ENCODE measurements at regions not wholly inside any gene's neighbourhood (a gene's known extent, or its start where the extent isn't known, plus 50 kb on each side); places are given as distances from the start of the nearest gene placed in this dataset.
"Not testable (repeated sequence)": the region's sequence is repeated elsewhere in the genome, so short reads cannot be mapped to it uniquely, and the experiment has no call there.

DNA sequence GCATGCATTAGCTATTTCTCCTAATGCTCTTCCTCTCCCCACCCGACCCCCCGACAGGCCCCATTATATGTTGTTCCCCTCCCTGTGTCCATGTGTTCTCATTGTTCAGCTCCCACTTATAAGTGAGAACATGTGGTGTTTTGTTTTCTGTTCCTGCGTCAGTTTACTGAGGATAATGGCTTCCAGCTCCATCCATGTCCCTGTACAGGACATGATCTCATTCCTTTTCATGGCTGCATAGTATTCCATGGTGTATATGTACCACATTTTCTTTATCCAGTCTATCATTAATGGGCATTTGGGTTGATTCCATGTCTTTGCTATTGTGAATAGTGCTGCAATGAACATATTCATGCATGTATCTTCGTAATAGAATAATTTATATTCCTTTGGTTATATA, 116.1 kb upstream of the PREP start:
- DNase-seq; H3K4me1 Mint-ChIP-seq; H3K36me3 Mint-ChIP-seq; H3K9me3 Mint-ChIP-seq; H3K27ac Mint-ChIP-seq; ATAC-seq (ENCODE audit: low read depth); H3K4me3 Mint-ChIP-seq; POLR2A ChIA-PET: not testable (repeated sequence)
- peaks cover 19% of the 10 kb centered on the region for H3K27me3 Mint-ChIP-seq

DNA sequence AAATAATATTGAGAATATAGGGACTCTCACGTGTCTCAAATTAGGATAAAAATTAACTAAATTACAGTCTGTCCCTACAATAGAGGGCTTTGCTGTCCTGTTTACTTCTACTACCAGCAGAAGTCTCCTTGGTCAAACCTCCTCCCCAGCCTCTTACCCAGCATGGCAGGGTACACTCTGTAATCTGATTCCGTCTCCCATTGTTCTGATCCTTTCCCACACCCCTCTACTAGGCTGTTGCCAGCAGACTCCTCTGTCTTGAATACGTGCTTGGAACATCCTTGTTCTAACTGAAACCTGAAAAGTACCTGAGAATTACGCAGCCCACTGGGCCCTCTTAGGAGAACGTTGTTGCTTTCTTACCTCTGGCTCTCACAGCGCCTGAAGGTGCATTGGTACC, 112.2 kb upstream of the PREP start:
- no peak for DNase-seq
- Mint-ChIP-seq H3K27me3 (peaks cover 24% of the 10 kb centered on the region), H3K27ac (no peak overlapping the region), H3K4me1 (no peaks in the 10 kb centered on the region), H3K9me3 (peaks cover 2% of the 10 kb centered on the region), H3K36me3 (peaks cover 3% of the 10 kb centered on the region), H3K4me3 (no peak overlapping the region)
- no peak for ATAC-seq (ENCODE audit: low read depth)
- POLR2A ChIA-PET = no interaction called here

DNA sequence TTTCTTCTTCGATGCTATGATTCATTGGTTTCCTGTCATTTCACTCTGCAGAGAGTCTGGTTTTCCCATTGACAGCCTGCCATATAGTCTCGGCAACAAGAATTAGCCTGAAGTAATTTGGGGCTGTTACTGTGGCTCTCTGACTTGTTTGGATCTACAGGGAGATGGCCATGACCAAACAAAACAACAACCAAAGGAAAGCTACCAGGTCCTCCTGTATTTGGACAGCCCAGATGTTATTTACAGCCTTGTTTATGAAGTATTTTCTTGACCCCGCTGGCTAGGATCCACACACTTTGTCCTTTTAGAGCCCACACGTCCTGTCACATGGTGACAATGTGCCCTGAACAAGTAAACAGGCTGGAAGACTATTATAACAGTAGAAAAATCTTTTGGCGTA, 111.4 kb upstream of the PREP start:
- Mint-ChIP-seq H3K9me3 (peaks cover 2% of the 10 kb centered on the region), H3K36me3 (peaks cover 3% of the 10 kb centered on the region), H3K4me1 (no peaks in the 10 kb centered on the region), H3K27me3 (peaks cover 24% of the 10 kb centered on the region), H3K4me3 (no peak overlapping the region), H3K27ac (no peak overlapping the region)
- ATAC-seq (ENCODE audit: low read depth) (no peak), DNase-seq (no peak)
- POLR2A ChIA-PET = no interaction called here

DNA sequence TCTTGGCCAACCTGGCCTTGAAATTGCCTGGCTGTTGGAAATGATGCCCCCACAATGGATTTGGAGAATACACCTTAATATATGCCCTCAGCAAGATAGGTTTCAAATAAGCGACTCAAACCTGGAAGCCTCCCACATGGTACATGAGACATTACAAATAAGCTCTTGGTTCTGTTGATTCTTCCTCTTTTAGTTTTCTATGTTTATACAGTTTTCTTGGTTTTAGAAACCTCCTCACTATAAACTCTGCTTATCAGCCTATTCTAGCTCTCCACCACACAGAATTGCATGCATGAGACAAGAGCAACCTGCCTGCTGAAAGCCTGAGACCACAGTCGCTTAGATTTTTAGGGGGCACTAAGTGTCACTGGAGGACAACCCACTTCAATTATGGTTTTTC, 108.8 kb upstream of the PREP start:
- Mint-ChIP-seq H3K27me3 (peaks cover 25% of the 10 kb centered on the region), H3K9me3 (no peaks in the 10 kb centered on the region), H3K36me3 (no peaks in the 10 kb centered on the region), H3K27ac (no peak overlapping the region), H3K4me3 (no peak overlapping the region), H3K4me1 (no peaks in the 10 kb centered on the region)
- POLR2A ChIA-PET = no interaction called here
- ATAC-seq (ENCODE audit: low read depth) = no peak
- no peak for DNase-seq

DNA sequence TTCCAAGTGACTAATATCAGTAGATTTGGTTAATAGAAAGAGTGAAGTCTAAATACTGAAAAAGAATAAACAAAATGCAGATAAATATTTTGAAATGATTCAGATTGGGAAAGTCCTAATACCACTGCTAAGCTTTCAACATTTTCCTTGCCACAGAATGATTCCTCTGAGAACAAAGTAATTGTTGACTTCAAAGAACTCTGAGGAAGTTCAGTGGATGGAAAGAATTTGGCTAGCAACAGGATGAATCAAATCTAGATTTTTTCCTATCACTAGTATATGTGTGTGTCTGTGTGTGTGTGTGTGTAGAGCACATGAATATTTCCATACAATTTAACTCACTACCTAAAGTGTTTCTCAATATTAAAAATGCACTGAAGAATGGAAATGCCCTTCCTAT, 107.9 kb upstream of the PREP start:
- no peak overlapping the region for H3K4me3 Mint-ChIP-seq
- POLR2A ChIA-PET = no interaction called here
- DNase-seq (no peak), ATAC-seq (ENCODE audit: low read depth) (no peak)
- peaks cover 1% of the 10 kb centered on the region for H3K9me3 Mint-ChIP-seq
- no peaks in the 10 kb centered on the region for H3K36me3 Mint-ChIP-seq
- peaks cover 26% of the 10 kb centered on the region for H3K27me3 Mint-ChIP-seq
- H3K4me1 Mint-ChIP-seq = no peaks in the 10 kb centered on the region
- no peak overlapping the region for H3K27ac Mint-ChIP-seq

DNA sequence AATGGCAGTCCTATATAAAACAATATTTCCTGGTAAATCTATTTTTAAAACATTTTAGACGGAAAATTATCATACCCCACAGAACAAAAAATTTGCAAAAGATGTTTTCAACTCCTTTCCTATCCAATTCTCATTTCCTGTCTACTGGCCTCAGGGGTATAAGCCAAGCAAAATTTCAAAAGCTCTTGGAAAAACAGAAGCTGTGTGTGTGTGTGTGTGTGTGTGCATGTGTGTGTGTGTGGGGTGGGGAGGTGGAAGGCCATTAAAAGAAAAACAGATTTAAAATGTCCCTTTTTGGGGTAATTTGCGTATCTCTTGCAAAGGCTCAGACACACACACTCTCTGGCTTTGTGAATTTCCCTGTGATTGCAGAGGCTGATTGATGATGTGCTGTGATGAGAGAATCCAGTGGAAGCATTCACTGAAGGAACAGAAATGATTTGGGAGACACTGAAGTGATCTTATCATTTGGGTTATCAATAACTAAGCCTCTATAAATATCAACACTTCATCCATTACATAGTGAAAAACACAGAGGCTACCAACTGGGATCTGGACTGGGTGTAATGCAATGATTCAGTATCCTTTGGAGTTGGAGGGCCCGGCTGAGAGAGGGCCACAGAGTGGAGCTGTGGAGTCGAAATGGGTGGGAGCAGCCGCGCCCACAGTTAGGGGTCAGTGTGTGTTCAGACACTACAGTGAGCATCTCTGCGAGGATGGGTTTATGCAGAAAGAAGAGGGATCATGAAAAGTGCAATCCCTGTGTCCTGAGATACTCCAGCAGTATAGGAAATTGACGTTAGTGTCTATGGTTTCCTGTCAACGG, 106.8 kb upstream of the PREP start:
- POLR2A ChIA-PET = no interaction called here
- H3K4me1 Mint-ChIP-seq = no peaks in the 10 kb centered on the region
- no peak for ATAC-seq (ENCODE audit: low read depth)
- H3K36me3 Mint-ChIP-seq = no peaks in the 10 kb centered on the region
- H3K27ac Mint-ChIP-seq = no peak overlapping the region
- H3K27me3 Mint-ChIP-seq = peaks cover 19% of the 10 kb centered on the region
- H3K4me3 Mint-ChIP-seq = no peak overlapping the region
- peaks cover 1% of the 10 kb centered on the region for H3K9me3 Mint-ChIP-seq
- no peak for DNase-seq

DNA sequence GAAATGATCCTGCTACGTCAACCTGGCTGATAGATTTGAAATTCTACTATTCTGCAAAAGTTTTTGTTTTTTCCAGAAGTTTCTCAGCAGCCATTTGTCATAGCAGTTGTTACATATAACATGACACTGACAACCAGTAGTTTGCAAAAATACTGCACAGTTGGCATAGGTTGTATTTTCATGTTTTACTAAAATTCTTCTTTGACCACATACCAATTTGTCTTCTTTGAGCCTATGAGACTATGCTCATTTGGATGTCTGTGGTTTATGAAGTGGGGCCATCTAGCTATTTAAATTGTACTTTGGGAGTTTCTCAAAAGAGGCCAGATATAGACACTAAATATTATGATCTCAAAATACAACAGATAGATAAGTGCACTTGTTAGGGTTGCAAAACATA, 104.9 kb upstream of the PREP start:
- no peak for DNase-seq
- Mint-ChIP-seq H3K27me3 (peaks cover 16% of the 10 kb centered on the region), H3K4me1 (no peaks in the 10 kb centered on the region), H3K9me3 (peaks cover 1% of the 10 kb centered on the region), H3K27ac (no peak overlapping the region), H3K36me3 (no peaks in the 10 kb centered on the region), H3K4me3 (no peak overlapping the region)
- POLR2A ChIA-PET = no interaction called here
- ATAC-seq (ENCODE audit: low read depth) = no peak

DNA sequence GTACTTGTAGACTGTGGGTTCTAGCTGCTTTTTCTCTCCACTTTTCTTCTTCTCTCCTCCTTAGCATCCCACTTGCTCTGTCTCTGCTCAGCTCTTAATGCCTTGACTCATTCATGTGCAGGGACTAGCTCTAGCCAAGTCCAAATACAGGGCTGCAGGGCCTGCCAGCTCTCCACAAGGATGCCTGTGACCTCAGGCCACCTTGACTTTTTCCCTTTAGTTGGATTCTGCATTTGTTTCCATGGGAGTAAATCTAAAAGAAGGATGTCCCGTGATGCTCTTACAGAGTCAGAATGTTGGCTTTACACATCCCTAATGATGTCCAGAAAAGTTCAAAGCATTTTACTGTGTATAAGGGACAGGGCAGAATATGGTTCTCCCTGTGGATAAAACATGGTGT, 101.8 kb upstream of the PREP start:
- no peaks in the 10 kb centered on the region for H3K36me3 Mint-ChIP-seq
- H3K27me3 Mint-ChIP-seq = peaks cover 16% of the 10 kb centered on the region
- ATAC-seq (ENCODE audit: low read depth) (no peak), DNase-seq (no peak)
- H3K4me3 Mint-ChIP-seq = no peak overlapping the region
- no peak overlapping the region for H3K27ac Mint-ChIP-seq
- H3K4me1 Mint-ChIP-seq = no peaks in the 10 kb centered on the region
- peaks cover 1% of the 10 kb centered on the region for H3K9me3 Mint-ChIP-seq
- POLR2A ChIA-PET = interaction anchor here (1.5 kb wide), 1 partner anchor 11 kb away, joined by 3 read pairs; no protein-coding TSS in a partner anchor

DNA sequence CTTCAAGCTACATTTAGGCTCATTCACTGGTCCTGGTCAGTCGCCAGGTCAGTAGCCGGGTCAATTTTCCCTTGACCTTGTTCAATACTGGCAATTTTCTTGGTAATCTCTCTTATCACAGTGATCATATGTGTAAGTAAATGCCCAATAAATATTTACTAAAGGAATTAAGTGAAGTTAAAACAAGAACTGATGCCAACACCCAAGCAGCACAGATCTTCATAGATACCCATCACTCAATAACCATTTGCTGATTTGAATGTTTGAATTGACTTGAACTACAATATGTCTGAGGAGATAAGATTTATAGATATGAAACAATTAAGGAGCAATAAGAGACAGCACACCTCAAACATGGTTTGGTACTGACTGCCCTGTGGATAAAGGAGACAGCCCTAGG, 100.8 kb upstream of the PREP start:
- Mint-ChIP-seq H3K27me3 (peaks cover 19% of the 10 kb centered on the region), H3K9me3 (peaks cover 1% of the 10 kb centered on the region), H3K4me1 (no peaks in the 10 kb centered on the region), H3K27ac (no peak overlapping the region), H3K36me3 (no peaks in the 10 kb centered on the region), H3K4me3 (no peak overlapping the region)
- no peak for DNase-seq
- ATAC-seq (ENCODE audit: low read depth) = no peak
- POLR2A ChIA-PET = interaction anchor here (1.5 kb wide), 1 partner anchor 10 kb away, joined by 3 read pairs; no protein-coding TSS in a partner anchor

DNA sequence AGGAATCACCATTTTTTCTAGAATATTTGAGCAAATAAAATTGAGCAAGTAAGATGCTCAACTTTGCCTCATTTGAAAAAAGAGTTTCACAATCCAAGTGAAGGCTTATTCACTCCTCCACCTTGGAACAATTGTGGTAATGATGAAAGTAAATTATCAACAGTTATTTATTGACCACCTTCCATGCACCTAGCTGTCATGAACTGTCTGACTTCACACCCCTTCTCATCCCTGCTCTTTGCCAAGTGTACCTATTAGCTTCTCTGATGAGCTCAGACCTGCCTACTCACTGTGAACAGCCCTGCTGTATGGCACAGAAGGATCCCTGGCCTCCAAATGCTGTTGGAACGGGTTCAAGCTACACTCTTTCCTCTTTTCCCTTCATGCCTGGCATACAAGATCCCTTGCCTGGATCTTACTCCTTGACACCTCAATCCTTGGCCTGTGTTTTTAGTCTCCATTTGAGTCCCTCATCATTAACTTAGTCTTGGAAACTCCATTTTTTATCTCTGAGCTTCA, 99.0 kb upstream of the PREP start:
- POLR2A ChIA-PET = no interaction called here
- H3K36me3 Mint-ChIP-seq = no peaks in the 10 kb centered on the region
- no peaks in the 10 kb centered on the region for H3K4me1 Mint-ChIP-seq
- DNase-seq = no peak
- H3K4me3 Mint-ChIP-seq = no peak overlapping the region
- peaks cover 17% of the 10 kb centered on the region for H3K27me3 Mint-ChIP-seq
- H3K27ac Mint-ChIP-seq = no peak overlapping the region
- H3K9me3 Mint-ChIP-seq = peaks cover 1% of the 10 kb centered on the region
- no peak for ATAC-seq (ENCODE audit: low read depth)

DNA sequence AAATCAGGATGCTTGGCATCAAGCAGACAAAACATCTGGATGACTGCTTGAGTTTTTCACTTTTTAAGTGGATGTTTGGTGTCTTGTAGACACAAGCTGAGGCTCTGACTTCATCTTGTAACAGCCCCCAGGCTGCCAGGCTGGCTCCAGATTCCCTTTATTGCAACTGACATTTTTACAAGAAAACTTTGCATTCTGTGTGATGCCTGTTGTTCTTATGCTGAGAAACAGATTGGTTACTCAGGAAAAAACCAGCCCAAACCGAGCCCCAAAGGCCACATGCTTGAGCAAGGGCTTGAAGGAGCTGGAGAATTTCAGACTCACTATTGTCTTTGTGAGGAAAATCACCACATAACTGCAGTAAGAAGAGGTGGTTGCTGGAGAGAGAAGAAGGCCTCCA, 98.4 kb upstream of the PREP start:
- Mint-ChIP-seq H3K9me3 (peaks cover 1% of the 10 kb centered on the region), H3K4me1 (no peaks in the 10 kb centered on the region)
- POLR2A ChIA-PET = no interaction called here

DNA sequence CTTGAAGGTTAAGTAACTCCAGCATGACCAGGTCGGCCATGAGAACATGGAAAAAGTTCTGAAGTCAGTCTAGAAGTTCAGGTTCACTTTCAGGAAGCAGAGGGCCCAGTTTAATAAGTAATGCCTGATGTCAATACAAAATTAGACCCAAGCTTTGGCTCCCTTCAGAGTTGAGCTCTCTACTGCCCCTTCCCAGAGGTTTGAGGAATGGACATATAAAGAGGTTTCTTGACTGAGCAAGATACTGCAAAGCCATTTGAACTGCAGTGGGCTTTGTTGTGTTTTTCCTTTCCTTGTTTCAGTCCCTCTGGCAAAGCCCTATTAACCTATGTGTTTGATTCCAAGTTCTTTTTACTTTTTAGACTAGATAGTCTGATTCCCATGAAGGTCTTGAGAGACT, 97.8 kb upstream of the PREP start:
- Mint-ChIP-seq H3K36me3 (no peaks in the 10 kb centered on the region), H3K4me1 (no peaks in the 10 kb centered on the region)

More for the DNA sequence above, 98.4 kb upstream of the PREP start:
- DNase-seq = no peak
- Mint-ChIP-seq H3K4me3 (no peak overlapping the region), H3K36me3 (no peaks in the 10 kb centered on the region), H3K27ac (no peak overlapping the region), H3K27me3 (peaks cover 11% of the 10 kb centered on the region)
- no peak for ATAC-seq (ENCODE audit: low read depth)

DNA sequence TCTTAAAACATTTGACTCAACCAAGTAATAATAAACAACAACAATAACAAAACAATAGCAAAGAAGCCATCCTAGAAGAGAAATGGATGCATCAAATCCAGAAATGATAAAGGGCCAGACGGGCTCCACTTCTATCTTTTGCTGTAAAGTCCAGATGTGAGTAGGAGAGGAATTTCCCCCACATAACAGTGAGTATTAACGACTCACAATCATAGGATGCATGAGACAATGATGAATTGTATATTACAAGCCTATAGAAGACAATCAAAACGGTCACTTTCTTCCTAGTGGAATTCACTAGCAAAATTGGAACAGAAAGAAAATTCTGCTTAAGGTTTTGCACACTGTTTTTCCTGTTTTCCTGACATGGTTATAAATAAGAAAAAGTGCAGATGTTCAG, 97.0 kb upstream of the PREP start:
- ATAC-seq (ENCODE audit: low read depth) = no peak
- POLR2A ChIA-PET = no interaction called here
- no peak for DNase-seq
- Mint-ChIP-seq H3K9me3 (no peaks in the 10 kb centered on the region), H3K27me3 (peaks cover 10% of the 10 kb centered on the region), H3K36me3 (no peaks in the 10 kb centered on the region), H3K4me1 (no peaks in the 10 kb centered on the region), H3K27ac (no peak overlapping the region), H3K4me3 (no peak overlapping the region)

More for the DNA sequence above, 97.8 kb upstream of the PREP start:
- H3K4me3 Mint-ChIP-seq = no peak overlapping the region
- H3K27ac Mint-ChIP-seq = no peak overlapping the region
- ATAC-seq (ENCODE audit: low read depth) (no peak), DNase-seq (no peak)
- POLR2A ChIA-PET = no interaction called here
- H3K27me3 Mint-ChIP-seq = peaks cover 10% of the 10 kb centered on the region
- no peaks in the 10 kb centered on the region for H3K9me3 Mint-ChIP-seq

DNA sequence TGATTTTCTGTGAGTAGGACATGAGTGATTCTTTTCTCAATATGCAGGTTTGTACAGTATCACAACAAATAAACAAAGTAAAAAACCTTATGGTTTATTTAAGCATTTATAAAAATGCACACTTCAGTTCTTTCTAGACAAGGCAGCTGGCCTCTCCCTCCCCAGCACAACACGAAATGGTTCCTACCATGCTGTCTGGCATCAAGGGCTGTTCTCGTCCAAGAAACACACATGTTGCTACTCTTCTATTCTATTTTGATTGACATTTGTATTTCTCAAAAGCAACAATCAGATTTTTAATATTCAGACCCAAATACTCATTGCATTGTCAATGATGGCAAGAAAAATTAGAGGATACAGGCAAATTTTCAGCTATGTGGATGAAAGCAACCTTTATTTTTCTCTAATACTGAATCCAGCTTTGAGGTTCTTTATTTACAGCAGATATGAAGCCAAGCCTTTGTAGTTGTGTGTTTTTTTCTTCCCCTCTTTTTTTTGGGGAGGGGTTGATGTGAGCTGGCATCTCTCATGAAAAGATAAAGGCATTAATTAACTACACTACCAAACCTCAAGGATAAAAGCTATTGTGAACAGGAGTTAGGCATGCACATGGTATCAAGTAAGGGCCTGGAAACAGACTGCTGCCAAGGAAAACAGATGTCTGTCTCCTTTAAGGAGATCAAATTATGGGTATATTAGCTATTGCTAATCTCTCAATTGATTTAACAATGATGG, 96.4 kb upstream of the PREP start:
- Mint-ChIP-seq H3K27ac (no peak overlapping the region), H3K27me3 (peaks cover 10% of the 10 kb centered on the region), H3K9me3 (no peaks in the 10 kb centered on the region), H3K36me3 (no peaks in the 10 kb centered on the region), H3K4me3 (no peak overlapping the region), H3K4me1 (no peaks in the 10 kb centered on the region)
- DNase-seq = no peak
- no peak for ATAC-seq (ENCODE audit: low read depth)
- POLR2A ChIA-PET = no interaction called here
